GM23338 (cell line): ENCODE measurements at regions not wholly inside any gene's neighbourhood (a gene's known extent, or its start where the extent isn't known, plus 50 kb on each side); places are given as distances from the start of the nearest gene placed in this dataset.

ENCODE experiments used
- ATAC-seq: fragments of 200-7000 bp; cut with Tn5 transposase; 3 replicates; pipeline ENCODE4 v1.9.1; 2020
- DNase-seq: peaks from one replicate; pipeline ENCODE4 v3.0.0-alpha.2; 2015; ENCODE audit warnings: low spot score
- H2AFZ ChIP-seq: fragments of 200-600 bp; sonication (generic); 2 replicates; pipeline ENCODE4 v1.8.0; 2016; ENCODE audit warnings: antibody characterized with exemption, mild to moderate bottlenecking, moderate library complexity
- H3F3A ChIP-seq: fragments of 200-600 bp; sonication (generic); replicated peaks from 2 replicates; pipeline ENCODE4 v1.8.0; 2017; ENCODE audit warnings: antibody characterized with exemption, mixed run types, low read depth
- H3K27ac ChIP-seq: fragments of 200-600 bp; sonication (generic); 2 replicates; pipeline ENCODE4 v1.6.1; 2016; ENCODE audit warnings: low read depth
- H3K27me3 ChIP-seq: fragments of 200-600 bp; sonication (generic); 2 replicates; pipeline ENCODE4 v1.8.0; 2016; ENCODE audit warnings: mild to moderate bottlenecking, mixed run types, moderate library complexity; ENCODE audit not compliant: insufficient read depth
- H3K36me3 ChIP-seq: fragments of 200-600 bp; sonication (generic); 2 replicates; pipeline ENCODE4 v1.8.0; 2016; ENCODE audit warnings: mild to moderate bottlenecking; ENCODE audit not compliant: insufficient read depth
- H3K4me1 ChIP-seq: fragments of 200-600 bp; sonication (generic); 2 replicates; pipeline ENCODE4 v1.8.0; 2016; ENCODE audit warnings: mild to moderate bottlenecking, moderate library complexity; ENCODE audit not compliant: insufficient read depth
- H3K4me2 ChIP-seq: fragments of 200-600 bp; sonication (generic); 2 replicates; pipeline ENCODE4 v1.7.1; 2017; ENCODE audit warnings: mixed run types
- H3K4me3 ChIP-seq: fragments of 200-600 bp; sonication (generic); 2 replicates; pipeline ENCODE4 v1.6.1; 2016; ENCODE audit warnings: mixed run types
- H3K79me2 ChIP-seq: fragments of 200-600 bp; sonication (generic); replicated peaks from 2 replicates; pipeline ENCODE4 v1.8.0; 2017; ENCODE audit warnings: mild to moderate bottlenecking; ENCODE audit not compliant: insufficient read depth
- H3K9me2 ChIP-seq: fragments of 200-600 bp; sonication (generic); 2 replicates; pipeline ENCODE4 v1.8.0; 2017; ENCODE audit not compliant: insufficient read depth
- H4K20me1 ChIP-seq: fragments of 200-600 bp; sonication (generic); replicated peaks from 2 replicates; pipeline ENCODE4 v1.8.0; 2017; ENCODE audit warnings: mild to moderate bottlenecking; ENCODE audit not compliant: insufficient read depth
- H3K27ac Mint-ChIP-seq: 2 replicates; pipeline ENCODE4 v1.8.0; 2020; ENCODE audit warnings: inconsistent platforms, mild to moderate bottlenecking, moderate library complexity, mixed read lengths
- H3K27me3 Mint-ChIP-seq: 3 replicates; pipeline ENCODE4 v1.8.0; 2022; ENCODE audit warnings: low read depth, mild to moderate bottlenecking, moderate library complexity, mixed read lengths, inconsistent platforms; ENCODE audit not compliant: insufficient read depth, poor library complexity
- H3K36me3 Mint-ChIP-seq: 3 replicates; pipeline ENCODE4 v1.8.0; 2021; ENCODE audit warnings: low read depth, mild to moderate bottlenecking, inconsistent platforms, moderate library complexity, mixed read lengths
- H3K4me1 Mint-ChIP-seq: 3 replicates; pipeline ENCODE4 v1.8.0; 2020; ENCODE audit warnings: mild to moderate bottlenecking, inconsistent platforms, mixed read lengths
- H3K4me3 Mint-ChIP-seq: 3 replicates; pipeline ENCODE4 v1.8.0; 2021; ENCODE audit warnings: moderate library complexity, mild to moderate bottlenecking, inconsistent platforms, mixed read lengths
- H3K9me3 Mint-ChIP-seq: 3 replicates; pipeline ENCODE4 v1.8.0; 2020; ENCODE audit warnings: moderate library complexity, mild to moderate bottlenecking, inconsistent platforms, mixed read lengths
- CREB1 ChIP-seq: fragments of 250-450 bp; sonication (Bioruptor Pico); IDR thresholded peaks from 2 replicates; pipeline ENCODE4 v1.5.0; 2020; ENCODE audit warnings: low read depth, mild to moderate bottlenecking, moderate library complexity
- EZH2 ChIP-seq: fragments of 200-600 bp; sonication (generic); IDR thresholded peaks from one replicate; pipeline ENCODE4 v1.8.0; 2017; ENCODE audit warnings: antibody characterized with exemption, mild to moderate bottlenecking, low read depth; ENCODE audit not compliant: unreplicated experiment
- EZH2phosphoT487 ChIP-seq: fragments of 200-600 bp; sonication (generic); IDR thresholded peaks from one replicate; pipeline ENCODE4 v1.8.1; 2018; ENCODE audit warnings: antibody characterized with exemption; ENCODE audit not compliant: unreplicated experiment
- JUNB ChIP-seq: IDR thresholded peaks from one replicate; pipeline ENCODE4 v1.6.1; 2016; ENCODE audit warnings: antibody characterized with exemption; ENCODE audit not compliant: unreplicated experiment
- POLR2AphosphoS5 ChIP-seq: IDR thresholded peaks from 2 replicates; pipeline ENCODE4 v1.6.1; 2016; ENCODE audit warnings: antibody characterized with exemption, low read depth
- STAT1 ChIP-seq: IDR thresholded peaks from one replicate; pipeline ENCODE4 v1.6.1; 2016; ENCODE audit warnings: antibody characterized with exemption; ENCODE audit not compliant: unreplicated experiment
- ZNF331 ChIP-seq: fragments of 250-450 bp; sonication (Bioruptor Pico); IDR thresholded peaks from 2 replicates; pipeline ENCODE4 v1.5.0; 2020; ENCODE audit warnings: low read depth, mild to moderate bottlenecking, moderate library complexity
- TF ChIP-seq, protein P1 (sequence below): IDR thresholded peaks from one replicate; pipeline ENCODE4 v1.6.1; 2018; ENCODE audit warnings: antibody characterized with exemption; ENCODE audit not compliant: unreplicated experiment
- TF ChIP-seq, protein P2 (sequence below): IDR thresholded peaks from 2 replicates; pipeline ENCODE4 v1.6.1; 2016; ENCODE audit warnings: antibody characterized with exemption
- TF ChIP-seq, protein P3 (sequence below), 2 experiments: fragments of 200-600 bp in 1 of 2; sonication (generic) in 1 of 2; conservative IDR thresholded peaks; 2 replicates each; pipeline versions ENCODE4 v1.5.1 to v1.6.1; 2016 to 2017; ENCODE audit warnings: antibody characterized with exemption in 2 of 2, low read depth in 2 of 2, mild to moderate bottlenecking in 2 of 2, moderate library complexity in 1 of 2

GRCh38 chr5:15421381-15421780, 78.6 kb upstream of the FBXL7 start:
- peaks cover 6% of the 10 kb centered on the region for H3K4me1 ChIP-seq
- no peaks in the 10 kb centered on the region for H3K36me3 ChIP-seq
- H3K4me2 ChIP-seq: no peak overlapping the region
- Mint-ChIP-seq H3K4me1 (peaks cover 12% of the 10 kb centered on the region), H3K4me3 (no peak overlapping the region), H3K27ac (no peak overlapping the region), H3K36me3 (no peaks in the 10 kb centered on the region), H3K27me3 (no peaks in the 10 kb centered on the region), H3K9me3 (no peaks in the 10 kb centered on the region; the same call in 2 of the 3 replicates)
- H3K27ac ChIP-seq: no peak overlapping the region
- H3K9me2 ChIP-seq: 0 out of 2 replicates have a peak, but pooled peaks cover 6% of the 10 kb centered on the region
- no peaks in the 10 kb centered on the region for H3K27me3 ChIP-seq
- no peak for ATAC-seq
- no peak for DNase-seq
- TF ChIP-seq EZH2phosphoT487: no peak
- no peak for TF ChIP-seq CREB1 (CRISPR knock-in tag)
- TF ChIP-seq, protein P1, sequence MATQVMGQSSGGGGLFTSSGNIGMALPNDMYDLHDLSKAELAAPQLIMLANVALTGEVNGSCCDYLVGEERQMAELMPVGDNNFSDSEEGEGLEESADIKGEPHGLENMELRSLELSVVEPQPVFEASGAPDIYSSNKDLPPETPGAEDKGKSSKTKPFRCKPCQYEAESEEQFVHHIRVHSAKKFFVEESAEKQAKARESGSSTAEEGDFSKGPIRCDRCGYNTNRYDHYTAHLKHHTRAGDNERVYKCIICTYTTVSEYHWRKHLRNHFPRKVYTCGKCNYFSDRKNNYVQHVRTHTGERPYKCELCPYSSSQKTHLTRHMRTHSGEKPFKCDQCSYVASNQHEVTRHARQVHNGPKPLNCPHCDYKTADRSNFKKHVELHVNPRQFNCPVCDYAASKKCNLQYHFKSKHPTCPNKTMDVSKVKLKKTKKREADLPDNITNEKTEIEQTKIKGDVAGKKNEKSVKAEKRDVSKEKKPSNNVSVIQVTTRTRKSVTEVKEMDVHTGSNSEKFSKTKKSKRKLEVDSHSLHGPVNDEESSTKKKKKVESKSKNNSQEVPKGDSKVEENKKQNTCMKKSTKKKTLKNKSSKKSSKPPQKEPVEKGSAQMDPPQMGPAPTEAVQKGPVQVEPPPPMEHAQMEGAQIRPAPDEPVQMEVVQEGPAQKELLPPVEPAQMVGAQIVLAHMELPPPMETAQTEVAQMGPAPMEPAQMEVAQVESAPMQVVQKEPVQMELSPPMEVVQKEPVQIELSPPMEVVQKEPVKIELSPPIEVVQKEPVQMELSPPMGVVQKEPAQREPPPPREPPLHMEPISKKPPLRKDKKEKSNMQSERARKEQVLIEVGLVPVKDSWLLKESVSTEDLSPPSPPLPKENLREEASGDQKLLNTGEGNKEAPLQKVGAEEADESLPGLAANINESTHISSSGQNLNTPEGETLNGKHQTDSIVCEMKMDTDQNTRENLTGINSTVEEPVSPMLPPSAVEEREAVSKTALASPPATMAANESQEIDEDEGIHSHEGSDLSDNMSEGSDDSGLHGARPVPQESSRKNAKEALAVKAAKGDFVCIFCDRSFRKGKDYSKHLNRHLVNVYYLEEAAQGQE: no peak
- no peak for TF ChIP-seq STAT1
- no peak for TF ChIP-seq POLR2AphosphoS5
- no peak for TF ChIP-seq JUNB
- TF ChIP-seq, protein P2, sequence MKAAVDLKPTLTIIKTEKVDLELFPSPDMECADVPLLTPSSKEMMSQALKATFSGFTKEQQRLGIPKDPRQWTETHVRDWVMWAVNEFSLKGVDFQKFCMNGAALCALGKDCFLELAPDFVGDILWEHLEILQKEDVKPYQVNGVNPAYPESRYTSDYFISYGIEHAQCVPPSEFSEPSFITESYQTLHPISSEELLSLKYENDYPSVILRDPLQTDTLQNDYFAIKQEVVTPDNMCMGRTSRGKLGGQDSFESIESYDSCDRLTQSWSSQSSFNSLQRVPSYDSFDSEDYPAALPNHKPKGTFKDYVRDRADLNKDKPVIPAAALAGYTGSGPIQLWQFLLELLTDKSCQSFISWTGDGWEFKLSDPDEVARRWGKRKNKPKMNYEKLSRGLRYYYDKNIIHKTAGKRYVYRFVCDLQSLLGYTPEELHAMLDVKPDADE: no peak
- no peak for TF ChIP-seq ZNF331 (CRISPR knock-in tag)
- TF ChIP-seq, protein P3, sequence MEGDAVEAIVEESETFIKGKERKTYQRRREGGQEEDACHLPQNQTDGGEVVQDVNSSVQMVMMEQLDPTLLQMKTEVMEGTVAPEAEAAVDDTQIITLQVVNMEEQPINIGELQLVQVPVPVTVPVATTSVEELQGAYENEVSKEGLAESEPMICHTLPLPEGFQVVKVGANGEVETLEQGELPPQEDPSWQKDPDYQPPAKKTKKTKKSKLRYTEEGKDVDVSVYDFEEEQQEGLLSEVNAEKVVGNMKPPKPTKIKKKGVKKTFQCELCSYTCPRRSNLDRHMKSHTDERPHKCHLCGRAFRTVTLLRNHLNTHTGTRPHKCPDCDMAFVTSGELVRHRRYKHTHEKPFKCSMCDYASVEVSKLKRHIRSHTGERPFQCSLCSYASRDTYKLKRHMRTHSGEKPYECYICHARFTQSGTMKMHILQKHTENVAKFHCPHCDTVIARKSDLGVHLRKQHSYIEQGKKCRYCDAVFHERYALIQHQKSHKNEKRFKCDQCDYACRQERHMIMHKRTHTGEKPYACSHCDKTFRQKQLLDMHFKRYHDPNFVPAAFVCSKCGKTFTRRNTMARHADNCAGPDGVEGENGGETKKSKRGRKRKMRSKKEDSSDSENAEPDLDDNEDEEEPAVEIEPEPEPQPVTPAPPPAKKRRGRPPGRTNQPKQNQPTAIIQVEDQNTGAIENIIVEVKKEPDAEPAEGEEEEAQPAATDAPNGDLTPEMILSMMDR (conservative IDR thresholded peaks at IDR 0.05; ENCODE audit: low read depth in 2 of 2): no peak
- no peak for TF ChIP-seq EZH2
- no peaks in the 10 kb centered on the region for H3K79me2 ChIP-seq
- H3K4me3 ChIP-seq: no peak overlapping the region
- H4K20me1 ChIP-seq: no peaks in the 10 kb centered on the region
- no peak overlapping the region for H2AFZ ChIP-seq
- H3F3A ChIP-seq: no peaks in the 10 kb centered on the region
